ENCODE measurements at regions not wholly inside any gene's neighbourhood (a gene's known extent, or its start where the extent isn't known, plus 50 kb on each side); places are given as distances from the start of the nearest gene placed in this dataset.

GRCh38 chr3:127389913-127390312, 102.1 kb upstream of the PRR20G start:
- no peaks in the 10 kb centered on the region for H3K36me3 Mint-ChIP-seq
- no peak for TF ChIP-seq TCF7 (CRISPR knock-in tag; IDR thresholded peaks at IDR 0.05; ENCODE audit: low read depth)
- no peak for TF ChIP-seq ZNF425 (CRISPR knock-in tag; conservative IDR thresholded peaks at IDR 0.05)
- no peak for TF ChIP-seq NR2C2 (CRISPR knock-in tag; IDR thresholded peaks at IDR 0.05)
- no peak for TF ChIP-seq MYBL2 (CRISPR knock-in tag; IDR thresholded peaks at IDR 0.05)
- TF ChIP-seq ZBTB21 (CRISPR knock-in tag; IDR thresholded peaks at IDR 0.05; ENCODE audit: borderline replicate concordance), result no peak
- no peak for TF ChIP-seq ZNF423 (CRISPR knock-in tag; IDR thresholded peaks at IDR 0.05)
- no peak for TF ChIP-seq NFE2L1 (CRISPR knock-in tag; IDR thresholded peaks at IDR 0.05)
- no peak for TF ChIP-seq CBFB (CRISPR knock-in tag; IDR thresholded peaks at IDR 0.05; ENCODE audit: low read depth)
- TF ChIP-seq ZBTB43 (CRISPR knock-in tag; IDR thresholded peaks at IDR 0.05), result no peak
- TF ChIP-seq RELA (CRISPR knock-in tag; IDR thresholded peaks at IDR 0.05; ENCODE audit: borderline replicate concordance), result no peak
- TF ChIP-seq RORB (CRISPR knock-in tag; IDR thresholded peaks at IDR 0.05), result no peak
- no peak for TF ChIP-seq ZNF219 (CRISPR knock-in tag; IDR thresholded peaks at IDR 0.05; ENCODE audit: borderline replicate concordance)
- TF ChIP-seq NFATC4 (CRISPR knock-in tag; IDR thresholded peaks at IDR 0.05), result no peak
- TF ChIP-seq ZNF396 (CRISPR knock-in tag; IDR thresholded peaks at IDR 0.05; ENCODE audit: borderline replicate concordance), result no peak
- TF ChIP-seq ARID4B (CRISPR knock-in tag; IDR thresholded peaks at IDR 0.05; ENCODE audit: borderline replicate concordance), result no peak
- POLR2A ChIA-PET, result no interaction called here
- ATAC-seq (no peak), DNase-seq (ENCODE audit: low spot score) (no peak)
- no peaks in the 10 kb centered on the region for H3K9me3 Mint-ChIP-seq
- CTCF ChIA-PET, result no interaction called here
- no peaks in the 10 kb centered on the region for H3K27me3 Mint-ChIP-seq (ENCODE audit: low read depth)
- no peak overlapping the region for H3K4me3 Mint-ChIP-seq
- H3K4me1 Mint-ChIP-seq, result peaks cover 10% of the 10 kb centered on the region
- no peak overlapping the region for H3K27ac Mint-ChIP-seq

- no peak for TF ChIP-seq STAT6 (CRISPR knock-in tag; conservative IDR thresholded peaks at IDR 0.05; ENCODE audit: low read depth)
- no peak for TF ChIP-seq EMX1 (CRISPR knock-in tag; IDR thresholded peaks at IDR 0.05)
- no peak for TF ChIP-seq NFE2L1 (CRISPR knock-in tag; IDR thresholded peaks at IDR 0.05)
- TF ChIP-seq ZNF138 (CRISPR knock-in tag; conservative IDR thresholded peaks at IDR 0.05), result no peak
- no peak for TF ChIP-seq ZNF423 (CRISPR knock-in tag; IDR thresholded peaks at IDR 0.05)
- CTCF ChIA-PET, result no interaction called here
- POLR2A ChIA-PET, result no interaction called here
- Mint-ChIP-seq H3K27me3 (ENCODE audit: low read depth) (no peaks in the 10 kb centered on the region), H3K4me1 (peaks cover 6% of the 10 kb centered on the region), H3K9me3 (no peaks in the 10 kb centered on the region), H3K4me3 (no peak overlapping the region), H3K27ac (no peak overlapping the region), H3K36me3 (no peaks in the 10 kb centered on the region)
- no peak for DNase-seq (ENCODE audit: low spot score)
- no peak for ATAC-seq
Measured at GRCh38 chr3:127389420-127389819, 101.6 kb upstream of the PRR20G start.

Measured in WTC11 (cell line).